ENCODE measurements at regions not wholly inside any gene's neighbourhood (a gene's known extent, or its start where the extent isn't known, plus 50 kb on each side); places are given as distances from the start of the nearest gene placed in this dataset.

DNA sequence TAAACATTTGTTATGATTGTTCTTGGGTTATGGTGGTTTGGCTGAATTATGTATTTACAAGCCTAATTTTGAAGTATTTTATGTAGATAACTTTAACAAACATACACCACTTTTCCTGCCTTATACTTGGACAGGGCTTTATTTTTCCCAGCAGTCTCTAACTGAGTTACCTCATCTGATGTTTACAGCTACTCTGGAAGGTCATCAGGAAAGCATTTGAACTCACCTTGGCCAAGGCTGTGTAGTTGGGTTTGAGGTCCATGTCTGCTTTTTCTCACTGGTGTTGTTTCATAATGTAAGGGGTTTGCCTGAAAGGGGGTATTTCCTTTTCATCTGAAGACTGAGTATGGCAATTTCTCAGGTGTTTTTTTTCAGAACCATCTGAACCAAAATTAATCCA lies 193.5 kb downstream of the RWDD3 start:
- TF ChIP-seq, protein P1, sequence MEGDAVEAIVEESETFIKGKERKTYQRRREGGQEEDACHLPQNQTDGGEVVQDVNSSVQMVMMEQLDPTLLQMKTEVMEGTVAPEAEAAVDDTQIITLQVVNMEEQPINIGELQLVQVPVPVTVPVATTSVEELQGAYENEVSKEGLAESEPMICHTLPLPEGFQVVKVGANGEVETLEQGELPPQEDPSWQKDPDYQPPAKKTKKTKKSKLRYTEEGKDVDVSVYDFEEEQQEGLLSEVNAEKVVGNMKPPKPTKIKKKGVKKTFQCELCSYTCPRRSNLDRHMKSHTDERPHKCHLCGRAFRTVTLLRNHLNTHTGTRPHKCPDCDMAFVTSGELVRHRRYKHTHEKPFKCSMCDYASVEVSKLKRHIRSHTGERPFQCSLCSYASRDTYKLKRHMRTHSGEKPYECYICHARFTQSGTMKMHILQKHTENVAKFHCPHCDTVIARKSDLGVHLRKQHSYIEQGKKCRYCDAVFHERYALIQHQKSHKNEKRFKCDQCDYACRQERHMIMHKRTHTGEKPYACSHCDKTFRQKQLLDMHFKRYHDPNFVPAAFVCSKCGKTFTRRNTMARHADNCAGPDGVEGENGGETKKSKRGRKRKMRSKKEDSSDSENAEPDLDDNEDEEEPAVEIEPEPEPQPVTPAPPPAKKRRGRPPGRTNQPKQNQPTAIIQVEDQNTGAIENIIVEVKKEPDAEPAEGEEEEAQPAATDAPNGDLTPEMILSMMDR (IDR thresholded peaks at IDR 0.05) = no peak
- no peak for TF ChIP-seq EP300 (IDR thresholded peaks at IDR 0.05; ENCODE audit: borderline replicate concordance in 1 of 2, low read depth in 1 of 2, low read length in 1 of 2)

Data from SK-N-SH (cell line).